ENCODE measurements at regions not wholly inside any gene's neighbourhood (a gene's known extent, or its start where the extent isn't known, plus 50 kb on each side); places are given as distances from the start of the nearest gene placed in this dataset.

DNA sequence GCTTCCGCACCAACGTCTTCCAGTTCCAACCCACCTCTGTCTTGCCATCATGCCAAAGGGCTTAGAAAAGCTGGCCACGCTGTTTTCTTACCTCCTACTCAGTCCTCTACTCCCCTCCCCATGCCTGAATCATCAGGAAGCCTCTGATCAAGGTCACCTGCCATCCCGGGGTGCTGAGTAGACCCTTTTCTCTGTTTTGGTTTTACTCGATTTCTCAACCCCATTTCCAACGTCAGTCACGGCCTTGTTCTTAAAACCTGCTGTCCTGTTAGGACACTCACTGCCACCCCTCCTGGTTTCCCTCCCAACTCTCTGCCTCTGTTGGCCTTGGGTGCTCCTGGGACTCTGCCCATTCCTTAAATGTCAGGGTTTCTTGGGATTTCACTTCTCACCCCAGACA, 350.1 kb downstream of the FOXO1 start:
- H3K27ac Mint-ChIP-seq = peak overlapping the region; percentile 9
- H3K9me3 Mint-ChIP-seq = peaks cover 6% of the 10 kb centered on the region
- ChIA-PET POLR2A (no interaction called here), CTCF (interaction anchor here (0.5 to 1.7 kb wide), 3 partner anchors 9 to 633 kb away, joined by 3 to 4 read pairs (median 4); no protein-coding TSS in a partner anchor)
- peaks cover 63% of the 10 kb centered on the region for H3K4me1 Mint-ChIP-seq
- no peaks in the 10 kb centered on the region for H3K36me3 Mint-ChIP-seq (ENCODE audit: low read depth)
- H3K27me3 Mint-ChIP-seq = no peaks in the 10 kb centered on the region
- no peak overlapping the region for H3K4me3 Mint-ChIP-seq
- DNase-seq = no peak

- CTCF ChIA-PET = interaction anchor here (0.9 kb wide), 1 partner anchor 45 kb away, joined by 3 read pairs; no protein-coding TSS in a partner anchor
- Mint-ChIP-seq H3K27ac (no peak overlapping the region), H3K4me3 (no peak overlapping the region), H3K36me3 (ENCODE audit: low read depth) (peaks cover under 1% of the 10 kb centered on the region), H3K9me3 (peaks cover 8% of the 10 kb centered on the region), H3K4me1 (peaks cover 63% of the 10 kb centered on the region), H3K27me3 (no peaks in the 10 kb centered on the region)
- POLR2A ChIA-PET = no interaction called here
- peak; percentile 18 for DNase-seq
These were observed 348.5 kb downstream of the FOXO1 start for GRCh38 chr13:40317980-40318327.

- Mint-ChIP-seq H3K27me3 (no peaks in the 10 kb centered on the region), H3K36me3 (ENCODE audit: low read depth) (peaks cover 3% of the 10 kb centered on the region), H3K4me1 (peaks cover 63% of the 10 kb centered on the region), H3K9me3 (peaks cover 11% of the 10 kb centered on the region), H3K4me3 (no peak overlapping the region), H3K27ac (no peak overlapping the region)
- CTCF ChIA-PET = interaction anchor here (0.9 kb wide), 1 partner anchor 45 kb away, joined by 3 read pairs; no protein-coding TSS in a partner anchor
- DNase-seq = no peak
- POLR2A ChIA-PET = no interaction called here
These were observed 348.1 kb downstream of the FOXO1 start for GRCh38 chr13:40318366-40318765.

- CTCF ChIA-PET = no interaction called here
- H3K27ac Mint-ChIP-seq = no peak overlapping the region
- peaks cover 51% of the 10 kb centered on the region for H3K4me1 Mint-ChIP-seq
- peaks cover 21% of the 10 kb centered on the region for H3K9me3 Mint-ChIP-seq
- POLR2A ChIA-PET = no interaction called here
- H3K4me3 Mint-ChIP-seq = no peak overlapping the region
- no peaks in the 10 kb centered on the region for H3K27me3 Mint-ChIP-seq
- DNase-seq = peak; percentile 13
- H3K36me3 Mint-ChIP-seq (ENCODE audit: low read depth) = peaks cover 12% of the 10 kb centered on the region
These were observed 346.5 kb downstream of the FOXO1 start for GRCh38 chr13:40319699-40320579.

- H3K9me3 Mint-ChIP-seq = peaks cover 27% of the 10 kb centered on the region
- POLR2A ChIA-PET = no interaction called here
- CTCF ChIA-PET = interaction anchor here (0.7 kb wide), 1 partner anchor 473 kb away, joined by 3 read pairs; no protein-coding TSS in a partner anchor
- H3K36me3 Mint-ChIP-seq (ENCODE audit: low read depth) = peaks cover 15% of the 10 kb centered on the region
- no peak overlapping the region for H3K4me3 Mint-ChIP-seq
- DNase-seq = no peak
- peaks cover 19% of the 10 kb centered on the region for H3K4me1 Mint-ChIP-seq
- H3K27me3 Mint-ChIP-seq = no peaks in the 10 kb centered on the region
- H3K27ac Mint-ChIP-seq = no peak overlapping the region
These were observed 338.4 kb downstream of the FOXO1 start for GRCh38 chr13:40328091-40328490.

- peaks cover 19% of the 10 kb centered on the region for H3K4me1 Mint-ChIP-seq
- POLR2A ChIA-PET = no interaction called here
- no peak for DNase-seq
- CTCF ChIA-PET = interaction anchor here (0.5 to 1.2 kb wide), 2 partner anchors 46 to 452 kb away, joined by 3 read pairs; no protein-coding TSS in a partner anchor
- H3K9me3 Mint-ChIP-seq = peaks cover 15% of the 10 kb centered on the region
- H3K27ac Mint-ChIP-seq = no peak overlapping the region
- peaks cover 5% of the 10 kb centered on the region for H3K36me3 Mint-ChIP-seq (ENCODE audit: low read depth)
- no peaks in the 10 kb centered on the region for H3K27me3 Mint-ChIP-seq
- H3K4me3 Mint-ChIP-seq = no peak overlapping the region
These were observed 336.5 kb downstream of the FOXO1 start for GRCh38 chr13:40329781-40330485.

GRCh38 chr13:40330950-40331349, 335.5 kb downstream of the FOXO1 start:
- peaks cover 2% of the 10 kb centered on the region for H3K36me3 Mint-ChIP-seq (ENCODE audit: low read depth)
- H3K9me3 Mint-ChIP-seq = peaks cover 10% of the 10 kb centered on the region
- ChIA-PET CTCF (no interaction called here), POLR2A (no interaction called here)
- no peak overlapping the region for H3K4me3 Mint-ChIP-seq
- H3K27ac Mint-ChIP-seq = no peak overlapping the region
- H3K27me3 Mint-ChIP-seq = no peaks in the 10 kb centered on the region
- DNase-seq = no peak
- peaks cover 12% of the 10 kb centered on the region for H3K4me1 Mint-ChIP-seq

GRCh38 chr13:40331802-40332201, 334.6 kb downstream of the FOXO1 start:
- ChIA-PET CTCF (no interaction called here), POLR2A (no interaction called here)
- peaks cover 9% of the 10 kb centered on the region for H3K9me3 Mint-ChIP-seq
- peaks cover 2% of the 10 kb centered on the region for H3K36me3 Mint-ChIP-seq (ENCODE audit: low read depth)
- DNase-seq = no peak
- H3K4me3 Mint-ChIP-seq = no peak overlapping the region
- H3K27me3 Mint-ChIP-seq = no peaks in the 10 kb centered on the region
- peaks cover 10% of the 10 kb centered on the region for H3K4me1 Mint-ChIP-seq
- H3K27ac Mint-ChIP-seq = no peak overlapping the region

DNA sequence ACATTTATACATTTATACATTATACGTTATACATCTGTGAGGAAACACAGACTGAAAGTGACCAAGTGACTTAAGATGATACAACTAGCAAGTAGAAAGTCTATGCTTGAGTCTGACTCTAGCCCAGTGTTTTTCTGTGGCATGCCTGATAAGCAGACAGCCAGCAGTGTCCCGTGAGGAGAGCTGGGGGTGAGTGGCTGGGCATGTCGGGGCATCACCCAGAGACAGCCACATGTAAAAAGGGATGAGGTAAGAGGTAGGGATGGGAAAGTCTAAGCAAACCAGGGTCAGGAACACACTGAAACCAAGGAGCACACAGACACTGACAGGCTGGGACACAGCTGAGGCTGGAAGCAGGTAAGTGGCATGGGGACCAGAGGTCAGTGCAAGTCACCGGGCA, 333.2 kb downstream of the FOXO1 start:
- Mint-ChIP-seq H3K4me1 (peaks cover 13% of the 10 kb centered on the region), H3K27me3 (no peaks in the 10 kb centered on the region), H3K36me3 (ENCODE audit: low read depth) (no peaks in the 10 kb centered on the region), H3K9me3 (no peaks in the 10 kb centered on the region), H3K4me3 (no peak overlapping the region), H3K27ac (no peak overlapping the region)
- CTCF ChIA-PET = no interaction called here
- POLR2A ChIA-PET = no interaction called here
- DNase-seq = no peak

DNA sequence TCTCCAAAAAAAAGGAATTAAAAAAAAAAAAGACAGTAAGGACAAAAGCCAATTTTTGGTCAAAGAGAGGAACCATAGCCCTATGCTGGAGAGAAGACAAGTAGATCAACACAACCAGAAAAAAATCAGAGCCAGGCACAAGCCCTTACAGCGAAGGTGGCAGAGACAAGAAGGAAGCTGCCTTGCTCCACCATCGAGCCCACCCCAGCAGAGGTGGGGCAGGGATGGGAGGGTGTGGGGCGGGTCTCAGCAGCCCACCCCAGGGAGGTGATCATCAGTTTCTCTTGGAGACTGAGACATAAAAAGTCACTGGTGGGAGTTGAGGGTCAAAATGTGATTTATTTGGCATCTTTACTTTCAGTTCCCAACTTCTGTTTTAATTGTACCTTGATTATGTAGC, 332.4 kb downstream of the FOXO1 start:
- Mint-ChIP-seq H3K4me3 (no peak overlapping the region), H3K4me1 (peaks cover 13% of the 10 kb centered on the region), H3K36me3 (ENCODE audit: low read depth) (no peaks in the 10 kb centered on the region), H3K27ac (no peak overlapping the region), H3K9me3 (no peaks in the 10 kb centered on the region), H3K27me3 (no peaks in the 10 kb centered on the region)
- ChIA-PET POLR2A (no interaction called here), CTCF (interaction anchor here (1.4 kb wide), 1 partner anchor 9 kb away, joined by 3 read pairs; no protein-coding TSS in a partner anchor)
- DNase-seq = no peak

- Mint-ChIP-seq H3K27me3 (no peaks in the 10 kb centered on the region), H3K9me3 (no peaks in the 10 kb centered on the region), H3K36me3 (ENCODE audit: low read depth) (no peaks in the 10 kb centered on the region), H3K4me3 (no peak overlapping the region), H3K4me1 (peaks cover 13% of the 10 kb centered on the region), H3K27ac (no peak overlapping the region)
- CTCF ChIA-PET = interaction anchor here (1.4 kb wide), 1 partner anchor 8 kb away, joined by 3 read pairs; no protein-coding TSS in a partner anchor
- DNase-seq = no peak
- POLR2A ChIA-PET = no interaction called here
These were observed 331.8 kb downstream of the FOXO1 start for GRCh38 chr13:40334616-40335015.

GRCh38 chr13:40336228-40337221, 329.9 kb downstream of the FOXO1 start:
- H3K36me3 Mint-ChIP-seq (ENCODE audit: low read depth) = no peaks in the 10 kb centered on the region
- H3K4me1 Mint-ChIP-seq = peaks cover 12% of the 10 kb centered on the region
- H3K27me3 Mint-ChIP-seq = no peaks in the 10 kb centered on the region
- no peak for DNase-seq
- no peaks in the 10 kb centered on the region for H3K9me3 Mint-ChIP-seq
- no peak overlapping the region for H3K4me3 Mint-ChIP-seq
- CTCF ChIA-PET = interaction anchor here (0.5 to 4.0 kb wide), 4 partner anchors 12 to 359 kb away, joined by 3 to 13 read pairs (median 4); no protein-coding TSS in a partner anchor
- POLR2A ChIA-PET = no interaction called here
- H3K27ac Mint-ChIP-seq = no peak overlapping the region
